Epithelial cell of proximal tubule (primary cell): ENCODE measurements at regions not wholly inside any gene's neighbourhood (a gene's known extent, or its start where the extent isn't known, plus 50 kb on each side); places are given as distances from the start of the nearest gene placed in this dataset.

Experiments used
- DNase-seq: peaks from one replicate; pipeline ENCODE4 v3.0.0-alpha.2; 2011; ENCODE audit warnings: low read depth
- H3K4me3 ChIP-seq: 2 replicates; pipeline ENCODE4 v1.5.1; 2011; ENCODE audit warnings: low read depth, mild to moderate bottlenecking, low read length
- TF ChIP-seq, protein P1 (sequence below): conservative IDR thresholded peaks from 2 replicates; pipeline ENCODE4 v1.5.1; 2012; ENCODE audit warnings: low read depth, mild to moderate bottlenecking, low read length

DNA sequence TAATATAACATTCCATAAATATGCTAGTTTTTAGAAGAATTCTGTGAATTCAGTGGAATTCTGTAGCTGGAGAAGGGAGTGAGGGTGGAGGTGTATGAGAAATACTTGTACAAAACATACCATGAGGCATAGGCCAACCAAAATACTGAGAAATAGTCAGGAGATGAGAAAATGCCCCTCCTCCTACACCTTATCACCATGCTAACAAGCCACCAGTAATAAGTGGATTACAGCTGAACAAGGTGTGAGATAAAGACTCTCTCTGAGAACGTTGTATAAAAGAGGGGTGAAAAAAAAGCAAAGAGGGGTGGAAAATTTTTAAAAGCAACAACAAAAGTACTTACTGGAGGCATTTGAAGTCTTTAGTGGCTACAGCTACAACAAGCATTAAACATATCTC is 90.4 kb upstream of the IGFBP3 start:
- H3K4me3 ChIP-seq, result no peak overlapping the region
- DNase-seq, result no peak
- TF ChIP-seq, protein P1, sequence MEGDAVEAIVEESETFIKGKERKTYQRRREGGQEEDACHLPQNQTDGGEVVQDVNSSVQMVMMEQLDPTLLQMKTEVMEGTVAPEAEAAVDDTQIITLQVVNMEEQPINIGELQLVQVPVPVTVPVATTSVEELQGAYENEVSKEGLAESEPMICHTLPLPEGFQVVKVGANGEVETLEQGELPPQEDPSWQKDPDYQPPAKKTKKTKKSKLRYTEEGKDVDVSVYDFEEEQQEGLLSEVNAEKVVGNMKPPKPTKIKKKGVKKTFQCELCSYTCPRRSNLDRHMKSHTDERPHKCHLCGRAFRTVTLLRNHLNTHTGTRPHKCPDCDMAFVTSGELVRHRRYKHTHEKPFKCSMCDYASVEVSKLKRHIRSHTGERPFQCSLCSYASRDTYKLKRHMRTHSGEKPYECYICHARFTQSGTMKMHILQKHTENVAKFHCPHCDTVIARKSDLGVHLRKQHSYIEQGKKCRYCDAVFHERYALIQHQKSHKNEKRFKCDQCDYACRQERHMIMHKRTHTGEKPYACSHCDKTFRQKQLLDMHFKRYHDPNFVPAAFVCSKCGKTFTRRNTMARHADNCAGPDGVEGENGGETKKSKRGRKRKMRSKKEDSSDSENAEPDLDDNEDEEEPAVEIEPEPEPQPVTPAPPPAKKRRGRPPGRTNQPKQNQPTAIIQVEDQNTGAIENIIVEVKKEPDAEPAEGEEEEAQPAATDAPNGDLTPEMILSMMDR, result no peak

DNA sequence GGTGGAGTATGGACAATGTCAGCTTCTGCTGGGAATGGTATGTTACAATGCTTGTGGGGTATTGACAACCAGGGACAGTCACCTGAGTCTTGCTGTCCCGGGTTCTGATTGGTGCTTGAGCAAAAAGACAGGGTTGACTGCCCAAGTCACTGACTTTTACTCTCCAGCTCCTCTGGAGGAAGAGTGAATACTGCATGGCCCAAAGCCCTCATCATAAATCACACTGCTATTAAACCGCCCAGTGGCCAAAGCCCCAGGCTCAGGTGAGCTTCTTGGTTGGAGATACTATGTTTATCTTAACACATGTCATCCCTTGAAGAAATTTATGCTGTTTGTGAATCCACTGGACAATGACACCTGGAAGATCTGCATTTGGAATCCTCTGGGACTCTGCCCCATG is 90.0 kb upstream of the IGFBP3 start:
- no peak overlapping the region for H3K4me3 ChIP-seq
- TF ChIP-seq, protein P1, result no peak
- no peak for DNase-seq

DNA sequence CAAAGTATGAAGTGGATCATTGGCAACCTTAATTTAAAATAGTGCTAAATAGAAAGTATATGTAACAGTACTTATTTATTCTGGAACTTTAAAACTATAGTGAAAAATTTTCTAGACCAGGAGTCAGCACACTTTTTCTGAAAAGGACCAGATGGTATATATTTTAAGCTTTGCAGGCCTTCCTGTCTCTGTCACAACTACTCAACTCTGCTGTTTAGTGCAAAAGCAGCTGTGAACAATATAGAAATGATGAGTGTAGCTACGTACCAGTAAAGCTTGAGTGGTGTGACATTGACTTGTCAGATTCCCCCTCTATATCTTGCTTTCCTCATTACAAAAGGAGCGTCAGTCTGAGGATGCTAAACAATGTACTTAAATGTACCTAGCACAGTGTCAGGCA is 88.1 kb upstream of the IGFBP3 start:
- TF ChIP-seq, protein P1, result no peak
- no peak overlapping the region for H3K4me3 ChIP-seq
- no peak for DNase-seq

DNA sequence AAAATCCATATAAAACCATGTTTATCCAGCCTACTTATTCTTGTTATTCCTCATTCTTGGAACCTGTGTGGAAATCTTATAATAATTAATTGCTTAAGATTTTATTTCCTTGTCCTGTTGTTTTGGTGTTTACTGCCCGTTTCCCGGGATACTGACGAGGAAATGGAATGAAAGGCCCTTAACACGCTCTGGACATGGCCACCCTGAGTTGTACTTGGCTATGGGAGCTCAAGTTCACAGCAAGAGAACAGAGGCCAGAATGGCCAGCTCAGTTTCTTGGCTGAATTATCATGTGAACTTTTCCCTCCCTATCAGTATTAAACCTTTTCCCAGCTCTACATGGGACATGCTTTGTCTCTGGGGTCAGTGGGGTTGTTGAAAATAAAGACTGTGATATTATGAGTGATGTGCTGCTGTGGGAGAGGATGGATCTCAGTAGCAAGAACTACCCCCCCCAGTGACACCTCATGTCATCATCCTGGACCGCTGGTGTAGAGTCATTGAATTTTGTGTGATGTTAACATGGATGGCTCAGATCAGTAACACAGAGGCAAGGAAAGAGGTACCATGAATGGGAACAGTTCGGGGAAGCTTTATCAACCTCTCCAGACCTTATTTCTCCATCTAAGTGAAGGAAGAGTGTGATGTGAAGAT is 87.0 kb upstream of the IGFBP3 start:
- no peak for DNase-seq

DNA sequence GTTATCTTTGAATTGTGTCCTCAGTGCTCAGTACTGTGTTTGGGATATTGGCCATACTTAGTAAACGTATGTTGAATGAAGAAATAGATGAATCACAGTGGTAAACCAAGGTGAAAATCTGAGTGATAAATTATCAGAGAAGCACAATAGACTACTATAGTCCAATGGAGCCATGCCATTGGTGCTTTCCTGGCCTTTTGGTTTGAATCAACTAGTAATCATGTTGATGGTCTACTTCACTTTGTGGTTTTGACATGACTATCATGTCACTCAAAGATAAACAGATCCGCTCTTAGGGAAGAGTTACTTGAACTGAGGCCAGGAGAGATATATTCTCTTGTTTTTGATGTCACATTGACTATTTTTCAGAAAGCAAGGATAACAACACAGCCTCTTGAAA is 86.1 kb upstream of the IGFBP3 start:
- DNase-seq, result no peak
- no peak overlapping the region for H3K4me3 ChIP-seq
- TF ChIP-seq, protein P1, result no peak

More for the DNA sequence above, 87.0 kb upstream of the IGFBP3 start:
- TF ChIP-seq, protein P1, result no peak
- no peak overlapping the region for H3K4me3 ChIP-seq

DNA sequence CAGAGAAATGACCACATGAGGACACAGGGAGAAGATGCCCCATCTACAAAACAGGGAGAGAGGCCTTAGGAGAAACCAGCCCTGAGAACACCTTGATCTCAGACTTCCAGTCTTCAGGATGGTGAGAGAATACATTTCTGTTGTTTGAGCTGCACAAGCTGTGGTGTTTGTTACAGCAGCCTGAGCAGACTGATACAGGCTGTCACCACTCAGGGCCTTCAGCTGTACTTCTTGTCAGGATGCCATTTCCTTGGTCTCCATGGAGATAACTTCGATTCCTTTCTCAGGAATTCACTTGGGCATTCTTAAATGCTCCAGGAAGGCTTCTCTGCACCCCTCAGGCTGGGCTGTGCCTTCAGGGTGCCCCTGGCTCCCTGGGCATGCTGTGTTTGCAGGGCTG is 85.7 kb upstream of the IGFBP3 start:
- TF ChIP-seq, protein P1, result no peak
- DNase-seq, result no peak
- no peak overlapping the region for H3K4me3 ChIP-seq

DNA sequence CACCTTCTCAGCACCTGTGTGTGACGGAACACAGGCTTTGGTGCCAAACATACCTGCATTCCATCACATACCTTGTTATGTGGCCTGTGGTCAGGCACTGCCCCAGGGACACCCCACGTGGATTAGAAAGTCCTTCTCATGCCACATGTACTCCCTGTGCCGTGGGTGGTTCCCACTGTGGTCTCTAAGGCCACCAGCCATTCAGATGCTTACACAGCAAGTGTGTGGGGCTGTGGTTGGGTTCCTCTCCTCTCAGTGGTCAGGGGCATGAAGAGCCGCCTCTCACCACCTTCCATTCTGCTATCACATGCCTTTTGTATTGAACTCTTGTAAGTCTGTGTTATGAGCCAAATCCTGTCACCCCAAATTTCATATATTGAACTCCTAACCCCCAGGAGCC is 85.1 kb upstream of the IGFBP3 start:
- no peak for DNase-seq
- no peak overlapping the region for H3K4me3 ChIP-seq
- TF ChIP-seq, protein P1, result no peak
